DND-41 (cell line): ENCODE measurements at regions not wholly inside any gene's neighbourhood (a gene's known extent, or its start where the extent isn't known, plus 50 kb on each side); places are given as distances from the start of the nearest gene placed in this dataset.

Experiments used
- CTCF ChIP-seq: IDR thresholded peaks from 2 replicates; pipeline ENCODE4 v1.5.1; 2012; ENCODE audit warnings: borderline replicate concordance, low read length, moderate library complexity, mild to moderate bottlenecking; ENCODE audit not compliant: poor library complexity, severe bottlenecking; ENCODE audit errors: extremely low read depth
- EZH2 ChIP-seq: IDR thresholded peaks from 3 replicates; pipeline ENCODE4 v1.6.1; 2012; ENCODE audit warnings: borderline replicate concordance, low read depth, mild to moderate bottlenecking, moderate library complexity, low read length, inconsistent platforms; ENCODE audit not compliant: severe bottlenecking

- TF ChIP-seq CTCF (no peak), EZH2 (no peak)
These were observed 104.8 kb downstream of the RPL27A start for GRCh38 chr11:8787372-8787771.
